ENCODE measurements at regions not wholly inside any gene's neighbourhood (a gene's known extent, or its start where the extent isn't known, plus 50 kb on each side); places are given as distances from the start of the nearest gene placed in this dataset.

DNA sequence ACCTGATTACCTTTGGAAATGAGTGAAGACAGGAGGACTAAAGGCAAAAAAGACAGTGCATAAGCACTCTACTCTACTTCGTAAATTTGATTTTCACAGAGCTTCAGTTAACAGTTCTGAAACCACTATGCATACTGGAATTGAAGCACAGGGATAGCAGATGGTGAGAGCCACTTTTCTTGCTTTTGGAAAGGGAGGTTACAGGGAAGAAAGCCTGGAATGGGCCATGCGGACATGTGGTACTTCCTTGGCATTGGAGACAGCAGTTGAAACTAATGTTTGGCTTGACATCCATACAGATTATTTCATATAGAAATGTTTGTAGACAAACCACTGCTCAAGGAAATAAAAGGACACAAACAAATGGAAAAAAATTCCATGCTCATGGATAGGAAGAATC, 585.6 kb upstream of the RAB6C start:
- no peak for TF ChIP-seq POLR2A (IDR thresholded peaks at IDR 0.05)
- TF ChIP-seq, protein P1, sequence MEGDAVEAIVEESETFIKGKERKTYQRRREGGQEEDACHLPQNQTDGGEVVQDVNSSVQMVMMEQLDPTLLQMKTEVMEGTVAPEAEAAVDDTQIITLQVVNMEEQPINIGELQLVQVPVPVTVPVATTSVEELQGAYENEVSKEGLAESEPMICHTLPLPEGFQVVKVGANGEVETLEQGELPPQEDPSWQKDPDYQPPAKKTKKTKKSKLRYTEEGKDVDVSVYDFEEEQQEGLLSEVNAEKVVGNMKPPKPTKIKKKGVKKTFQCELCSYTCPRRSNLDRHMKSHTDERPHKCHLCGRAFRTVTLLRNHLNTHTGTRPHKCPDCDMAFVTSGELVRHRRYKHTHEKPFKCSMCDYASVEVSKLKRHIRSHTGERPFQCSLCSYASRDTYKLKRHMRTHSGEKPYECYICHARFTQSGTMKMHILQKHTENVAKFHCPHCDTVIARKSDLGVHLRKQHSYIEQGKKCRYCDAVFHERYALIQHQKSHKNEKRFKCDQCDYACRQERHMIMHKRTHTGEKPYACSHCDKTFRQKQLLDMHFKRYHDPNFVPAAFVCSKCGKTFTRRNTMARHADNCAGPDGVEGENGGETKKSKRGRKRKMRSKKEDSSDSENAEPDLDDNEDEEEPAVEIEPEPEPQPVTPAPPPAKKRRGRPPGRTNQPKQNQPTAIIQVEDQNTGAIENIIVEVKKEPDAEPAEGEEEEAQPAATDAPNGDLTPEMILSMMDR (IDR thresholded peaks at IDR 0.05) = no peak
